Muscle of leg (tissue), 3 donors: ENCODE measurements at regions not wholly inside any gene's neighbourhood (a gene's known extent, or its start where the extent isn't known, plus 50 kb on each side); places are given as distances from the start of the nearest gene placed in this dataset.
A peak's percentile ranks its signal among the peaks of the same experiment; 100 is the strongest.

Source experiments
- DNase-seq: peaks from one replicate; pipeline ENCODE4 v3.0.0; 2013
- H3K27ac ChIP-seq: one replicate; pipeline ENCODE4 v1.5.1; 2013; ENCODE audit warnings: mild to moderate bottlenecking, low read length, control low read depth
- H3K27me3 ChIP-seq: one replicate; pipeline ENCODE4 v1.6.1; 2013; ENCODE audit warnings: low read length; ENCODE audit not compliant: control insufficient read depth, insufficient read depth
- H3K36me3 ChIP-seq: one replicate; pipeline ENCODE4 v1.6.1; 2013; ENCODE audit warnings: low read length; ENCODE audit not compliant: control insufficient read depth, insufficient read depth
- H3K4me1 ChIP-seq: one replicate; pipeline ENCODE4 v1.6.1; 2013; ENCODE audit warnings: low read length; ENCODE audit not compliant: control insufficient read depth, insufficient read depth
- H3K4me3 ChIP-seq: one replicate; pipeline ENCODE4 v1.5.1; 2013; ENCODE audit warnings: low read length, control low read depth
- H3K9me3 ChIP-seq: replicated peaks from 2 replicates; pipeline ENCODE4 v1.6.1; 2013; ENCODE audit warnings: low read depth, low read length; ENCODE audit not compliant: control insufficient read depth
- WGBS: methylation state at CpG from one replicate; pipeline ENCODE4 v1.1.5; 2013; ENCODE audit warnings: missing lambda C conversion rate; ENCODE audit not compliant: insufficient coverage; 5-methylcytosine and 5-hydroxymethylcytosine counted together

DNA sequence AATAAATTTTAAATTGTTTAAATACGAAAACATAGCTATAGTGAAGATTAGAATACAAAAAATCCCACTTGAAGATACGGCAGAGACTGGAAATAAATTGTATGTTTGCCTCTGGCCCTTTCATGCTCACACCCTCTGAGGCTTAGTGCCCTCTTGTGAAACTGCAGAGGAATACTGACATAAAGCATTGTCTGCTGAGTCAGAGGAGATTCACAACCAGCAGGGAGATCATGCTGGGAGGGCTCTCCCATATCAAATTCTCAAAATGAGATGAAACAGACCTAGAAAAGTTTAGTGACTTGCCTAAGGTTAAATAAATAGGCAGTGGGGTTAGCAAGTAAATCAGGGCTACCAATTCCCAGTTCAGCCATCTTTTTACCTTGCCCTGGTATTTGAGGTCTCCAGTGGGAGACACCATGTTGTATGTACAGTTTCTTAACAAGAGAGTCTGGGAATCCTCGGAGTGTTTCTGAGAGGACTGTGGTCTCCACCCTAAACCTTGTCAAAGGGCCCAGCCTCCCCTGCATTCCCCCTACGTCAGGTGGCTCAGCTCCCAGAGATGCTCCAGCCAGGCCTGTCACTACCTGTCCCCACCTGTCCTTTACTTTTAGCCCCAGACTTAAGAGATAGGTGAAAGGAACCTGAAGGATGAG, 581.4 kb upstream of the DIPK2B start:
- H3K36me3 ChIP-seq: no peaks in the 10 kb centered on the region
- H3K4me3 ChIP-seq: no peak overlapping the region
- H3K27me3 ChIP-seq: peaks cover 20% of the 10 kb centered on the region
- no peak overlapping the region for H3K27ac ChIP-seq
- DNase-seq: peak; percentile 22
- H3K9me3 ChIP-seq: no peaks in the 10 kb centered on the region
- 80% methylated on average over 1 of the region's 4 CpGs for WGBS
- no peaks in the 10 kb centered on the region for H3K4me1 ChIP-seq

DNA sequence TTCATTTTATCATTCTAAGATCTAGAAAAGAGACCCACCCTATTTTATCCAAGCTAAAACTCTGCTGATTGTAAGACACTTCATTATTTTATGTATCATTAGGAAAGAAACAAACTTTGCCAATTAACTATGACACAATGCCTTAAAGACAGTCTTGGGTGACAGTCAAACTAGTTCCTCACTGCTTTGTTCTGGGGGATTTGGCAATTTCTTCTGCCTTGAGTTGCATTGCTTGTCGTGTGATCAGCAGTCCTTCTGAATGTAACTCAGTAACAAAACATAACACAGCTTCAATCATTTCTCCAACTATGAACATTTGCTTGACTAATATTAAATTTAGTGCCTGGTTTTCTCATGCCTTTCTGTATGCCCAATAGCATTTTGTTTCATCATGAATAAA, 577.9 kb upstream of the DIPK2B start:
- H3K36me3 ChIP-seq: no peaks in the 10 kb centered on the region
- H3K4me3 ChIP-seq: no peak overlapping the region
- H3K9me3 ChIP-seq: no peaks in the 10 kb centered on the region
- peaks cover 25% of the 10 kb centered on the region for H3K27me3 ChIP-seq
- H3K27ac ChIP-seq: no peak overlapping the region
- H3K4me1 ChIP-seq: no peaks in the 10 kb centered on the region
- WGBS: no CpG with 5 or more reads among the region's 1 CpG
- no peak for DNase-seq

DNA sequence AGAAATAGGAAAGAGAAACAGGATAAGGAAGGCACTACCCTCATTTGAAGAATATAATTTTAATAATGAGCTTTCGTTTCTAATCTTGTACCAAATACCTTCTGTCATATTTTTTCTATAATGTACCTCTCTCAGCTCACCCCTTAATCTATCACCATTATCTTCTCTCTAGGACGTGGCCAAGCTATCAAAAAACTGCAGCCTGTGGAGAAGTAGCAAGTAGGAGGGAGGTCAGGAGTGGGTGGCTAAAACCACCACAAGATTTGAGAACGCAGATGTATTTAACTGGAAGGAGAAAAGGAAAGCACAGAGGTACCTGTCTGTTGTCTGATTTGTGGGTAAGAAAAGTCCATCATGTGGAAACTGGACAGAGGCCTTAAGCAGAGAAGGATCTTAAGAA, 576.7 kb upstream of the DIPK2B start:
- Histone ChIP-seq H3K4me3 (no peak overlapping the region), H3K27ac (no peak overlapping the region), H3K27me3 (peaks cover 25% of the 10 kb centered on the region), H3K36me3 (no peaks in the 10 kb centered on the region), H3K9me3 (no peaks in the 10 kb centered on the region), H3K4me1 (no peaks in the 10 kb centered on the region)
- 55% methylated on average over 1 of the region's 3 CpGs for WGBS
- DNase-seq: no peak

DNA sequence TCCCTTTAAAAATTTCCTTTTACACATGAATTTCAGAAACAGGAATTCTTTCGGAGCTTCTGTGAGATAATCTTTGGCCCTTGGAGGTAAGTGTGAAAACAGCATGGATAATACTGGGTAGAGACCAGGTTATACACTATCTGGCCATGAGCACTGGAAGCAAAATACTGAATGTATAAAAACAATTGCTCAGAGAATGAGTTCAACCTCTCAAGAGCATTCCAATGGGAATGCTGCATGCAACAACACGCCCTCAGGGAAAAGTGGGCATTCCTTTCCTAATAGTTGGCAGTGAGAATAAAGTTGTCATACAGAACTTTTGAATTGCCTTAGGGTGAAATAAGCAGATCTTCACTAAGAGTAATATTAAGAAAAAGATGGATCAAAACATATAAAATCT, 574.8 kb upstream of the DIPK2B start:
- Histone ChIP-seq H3K27me3 (peaks cover 23% of the 10 kb centered on the region), H3K4me3 (no peak overlapping the region), H3K36me3 (no peaks in the 10 kb centered on the region), H3K9me3 (no peaks in the 10 kb centered on the region), H3K4me1 (peaks cover 3% of the 10 kb centered on the region), H3K27ac (no peak overlapping the region)
- no peak for DNase-seq
- no CpG with 5 or more reads among the region's 2 CpGs for WGBS

DNA sequence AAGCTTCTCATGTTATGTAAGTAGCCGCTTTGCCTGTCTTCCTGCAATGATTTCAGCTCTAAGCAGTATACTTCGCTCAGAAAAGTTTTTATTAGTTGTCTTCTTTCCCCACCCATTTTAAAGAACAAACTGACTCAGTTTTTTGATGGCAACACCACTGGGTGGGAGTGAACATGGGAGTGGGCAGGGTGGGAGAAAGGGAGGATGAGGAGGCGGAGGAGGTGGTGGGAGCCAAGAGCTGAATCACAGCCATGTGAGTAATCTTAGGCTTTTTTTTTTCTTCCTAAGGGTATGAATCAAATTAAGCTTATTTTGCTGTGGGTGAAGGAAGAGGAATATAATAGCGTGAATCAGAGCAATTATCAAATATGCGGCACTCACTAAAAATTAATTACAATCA, 574.3 kb upstream of the DIPK2B start:
- H3K27me3 ChIP-seq: peaks cover 19% of the 10 kb centered on the region
- H3K36me3 ChIP-seq: no peaks in the 10 kb centered on the region
- peak; percentile 51 for DNase-seq
- peaks cover 3% of the 10 kb centered on the region for H3K4me1 ChIP-seq
- no peak overlapping the region for H3K27ac ChIP-seq
- H3K9me3 ChIP-seq: no peaks in the 10 kb centered on the region
- no peak overlapping the region for H3K4me3 ChIP-seq
- WGBS: 67% methylated on average over 2 of the region's 5 CpGs

DNA sequence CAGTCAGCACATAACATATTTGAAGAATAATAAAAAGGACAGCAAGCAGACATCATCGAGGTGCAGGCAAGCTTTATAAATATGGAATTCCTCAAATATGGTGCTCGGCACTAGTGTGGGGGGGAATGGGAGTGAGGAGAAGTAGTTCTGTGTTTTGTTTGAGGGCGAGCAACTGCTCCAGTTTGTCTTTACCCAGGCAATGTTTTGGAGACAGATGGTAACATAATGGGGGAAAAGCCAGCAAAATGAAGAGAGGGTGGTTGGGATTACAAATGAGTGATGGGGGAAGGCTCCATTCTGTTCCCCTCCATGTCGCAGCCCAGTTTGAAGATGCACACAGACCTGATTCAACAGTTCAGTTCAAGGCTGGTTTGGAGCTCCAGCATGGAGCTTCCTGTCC, 572.9 kb upstream of the DIPK2B start:
- Histone ChIP-seq H3K36me3 (no peaks in the 10 kb centered on the region), H3K27me3 (peaks cover 19% of the 10 kb centered on the region), H3K9me3 (no peaks in the 10 kb centered on the region), H3K27ac (no peak overlapping the region), H3K4me1 (peaks cover 3% of the 10 kb centered on the region), H3K4me3 (no peak overlapping the region)
- 63% methylated on average over 4 of the region's 4 CpGs for WGBS
- DNase-seq: no peak

DNA sequence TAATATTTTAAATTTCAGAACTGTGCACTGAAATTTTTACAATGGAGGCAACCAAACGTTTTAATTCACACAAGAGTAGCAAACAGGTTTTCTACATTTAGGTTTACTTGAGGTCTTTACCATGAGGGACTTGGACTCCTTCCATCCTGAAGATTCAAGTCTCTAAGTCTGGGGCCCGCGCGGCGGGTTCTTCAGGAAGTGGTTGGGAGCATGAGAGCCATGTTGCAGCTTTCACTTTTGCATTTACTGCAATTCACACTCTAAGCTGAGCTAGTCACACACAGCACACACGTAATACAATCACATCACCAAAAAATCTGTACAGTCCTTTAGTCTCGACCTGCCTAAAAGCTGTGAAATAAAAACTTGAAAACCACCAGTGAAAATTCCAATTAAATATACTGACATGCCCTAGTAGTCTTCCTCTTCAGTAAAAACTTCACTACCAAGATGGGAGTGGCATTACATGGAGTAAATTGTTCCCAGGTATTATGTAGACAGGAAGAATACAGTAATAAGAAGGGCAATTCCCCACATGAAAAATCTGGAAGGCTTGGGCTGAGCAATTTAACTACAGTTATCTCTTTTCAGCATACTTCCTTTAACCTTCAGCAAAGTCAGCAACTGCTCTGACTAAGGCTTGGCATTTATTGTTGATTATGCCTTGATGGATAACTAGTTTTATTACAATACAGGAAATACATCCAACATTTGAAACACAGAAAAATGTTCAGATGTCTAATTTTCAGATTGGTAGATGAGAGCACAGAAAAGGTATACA, 571.1 kb upstream of the DIPK2B start:
- H3K9me3 ChIP-seq: no peaks in the 10 kb centered on the region
- no peak overlapping the region for H3K4me3 ChIP-seq
- H3K36me3 ChIP-seq: no peaks in the 10 kb centered on the region
- peaks cover 3% of the 10 kb centered on the region for H3K4me1 ChIP-seq
- WGBS: no CpG with 5 or more reads among the region's 7 CpGs
- H3K27ac ChIP-seq: peak overlapping the region; percentile 13
- peaks cover 17% of the 10 kb centered on the region for H3K27me3 ChIP-seq
- peak; percentile 44 for DNase-seq

DNA sequence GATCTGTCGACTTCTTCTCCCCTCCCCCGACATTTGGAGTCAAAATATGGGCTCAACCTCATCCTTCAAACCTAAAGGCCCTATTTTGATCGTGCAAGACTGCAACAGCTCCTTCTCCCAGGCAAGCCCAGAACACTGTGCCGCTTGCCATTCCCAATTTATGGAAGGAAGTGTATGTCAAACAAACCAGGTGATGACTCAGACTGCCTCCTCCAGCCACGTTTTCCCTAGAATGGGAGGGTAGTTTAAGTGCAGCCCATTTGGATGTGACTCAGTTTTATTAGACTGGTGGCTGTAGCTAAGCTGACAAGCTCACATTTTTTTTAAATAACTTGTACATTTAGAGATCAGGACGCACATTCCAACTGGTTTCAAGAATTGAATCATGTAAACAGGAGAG, 570.4 kb upstream of the DIPK2B start:
- H3K27ac ChIP-seq: no peak overlapping the region
- peaks cover 3% of the 10 kb centered on the region for H3K4me1 ChIP-seq
- no peak overlapping the region for H3K4me3 ChIP-seq
- 60% methylated on average over 3 of the region's 6 CpGs for WGBS
- no peaks in the 10 kb centered on the region for H3K9me3 ChIP-seq
- H3K27me3 ChIP-seq: peaks cover 15% of the 10 kb centered on the region
- peak; percentile 35 for DNase-seq
- no peaks in the 10 kb centered on the region for H3K36me3 ChIP-seq

DNA sequence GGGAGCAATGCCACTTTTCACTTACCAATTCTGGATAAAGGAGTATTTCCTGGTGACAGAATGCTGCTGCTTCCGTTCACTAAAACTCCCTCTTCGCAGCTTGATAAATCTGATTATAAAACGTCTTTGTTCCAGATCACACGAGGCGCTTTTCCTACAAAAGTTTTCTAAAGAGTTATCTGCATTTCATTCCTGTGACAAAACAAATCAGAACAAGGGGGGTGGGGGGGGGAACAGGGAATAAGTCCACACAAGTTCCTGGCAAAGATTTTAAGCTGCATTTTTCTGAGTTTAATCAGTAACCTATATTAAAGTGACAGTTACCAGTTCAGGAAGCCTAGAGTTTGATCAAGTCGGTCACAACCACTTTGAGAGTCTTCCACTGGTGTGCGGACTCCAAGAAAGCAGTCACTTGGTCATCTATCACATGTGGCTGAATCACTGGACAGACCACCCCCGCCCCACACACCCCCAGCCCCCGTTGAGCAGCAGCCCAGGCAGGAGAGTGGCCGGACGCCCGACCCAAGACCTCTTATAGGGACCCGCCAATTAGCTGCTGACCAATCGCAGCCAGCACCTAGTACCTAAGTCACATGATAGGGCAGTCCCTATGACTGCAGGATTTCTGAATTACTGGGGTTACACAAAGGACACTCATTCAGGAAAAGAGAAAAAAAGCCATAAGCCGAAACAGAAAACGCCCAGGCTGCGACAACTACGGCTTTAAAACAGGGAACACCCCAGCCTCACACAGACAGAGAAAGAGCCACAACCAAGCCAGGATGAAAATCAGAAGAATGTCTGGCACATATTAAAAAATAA, 569.3 kb upstream of the DIPK2B start:
- 50% methylated on average over 4 of the region's 18 CpGs for WGBS
- H3K9me3 ChIP-seq: no peaks in the 10 kb centered on the region
- H3K36me3 ChIP-seq: no peaks in the 10 kb centered on the region
- H3K27ac ChIP-seq: peak overlapping the region; percentile 74
- peak overlapping the region; percentile 35 for H3K4me3 ChIP-seq
- peaks cover 14% of the 10 kb centered on the region for H3K27me3 ChIP-seq
- peak; percentile 94 for DNase-seq
- H3K4me1 ChIP-seq: peaks cover 3% of the 10 kb centered on the region

DNA sequence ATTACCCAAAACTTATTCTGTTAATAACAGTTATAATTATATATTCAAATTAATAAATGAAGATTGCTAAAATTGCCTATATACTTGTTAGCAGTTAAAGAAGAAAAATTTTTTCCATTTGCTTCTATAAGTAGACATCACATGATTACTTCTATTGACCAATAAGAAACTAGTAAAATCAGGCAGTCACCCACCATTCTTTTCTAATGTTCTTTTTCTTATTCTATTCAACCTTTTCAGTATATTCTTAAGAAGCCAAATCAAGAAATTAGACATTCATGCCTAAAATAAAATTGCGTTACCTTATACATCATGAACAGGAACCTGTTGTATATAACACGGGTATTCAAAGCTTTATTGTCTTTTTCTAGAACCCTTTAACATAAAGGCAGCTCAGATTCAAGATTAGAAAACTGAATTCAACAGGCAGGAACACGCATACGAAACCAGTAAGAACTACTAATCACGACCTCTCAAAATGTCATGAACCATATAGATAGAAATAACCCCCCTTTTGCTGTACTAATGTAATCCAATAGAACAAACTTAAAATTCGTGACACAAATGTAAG, 568.1 kb upstream of the DIPK2B start:
- H3K4me1 ChIP-seq: peaks cover 3% of the 10 kb centered on the region
- no peaks in the 10 kb centered on the region for H3K9me3 ChIP-seq
- no peaks in the 10 kb centered on the region for H3K36me3 ChIP-seq
- H3K4me3 ChIP-seq: peak overlapping the region; percentile 35
- peaks cover 11% of the 10 kb centered on the region for H3K27me3 ChIP-seq
- WGBS: 40% methylated on average over 1 of the region's 6 CpGs
- DNase-seq: peak; percentile 7
- peak overlapping the region; percentile 74 for H3K27ac ChIP-seq
